ENCODE measurements at regions not wholly inside any gene's neighbourhood (a gene's known extent, or its start where the extent isn't known, plus 50 kb on each side); places are given as distances from the start of the nearest gene placed in this dataset.
A peak's percentile ranks its signal among the peaks of the same experiment; 100 is the strongest.

- H3K9ac ChIP-seq (ENCODE audit: extremely low read depth, insufficient read length, low read length), result no peak overlapping the region
- no peak overlapping the region for H3K27ac ChIP-seq (ENCODE audit: insufficient read length, low read depth, low read length)
- H3K79me2 ChIP-seq (ENCODE audit: insufficient read depth, low read length), result no peaks in the 10 kb centered on the region
- Mint-ChIP-seq H3K27me3 (ENCODE audit: low read depth) (peaks cover 6% of the 10 kb centered on the region), H3K27ac (peak overlapping the region in 2 of 3 experiments; percentile 31 to 70; a peak in 2 of 7 replicates), H3K9me3 (no peaks in the 10 kb centered on the region), H3K36me3 (ENCODE audit: insufficient read depth in 1 of 3, low read depth in 3 of 3) (no peaks in the 10 kb centered on the region), H3K4me3 (no peak overlapping the region), H3K4me1 (peaks cover 23 to 40% of the 10 kb centered on the region in 2 experiments)
- WGBS (ENCODE audit: extremely low coverage, insufficient read length, low lambda C conversion rate), result no CpG with 5 or more reads among the region's 5 CpGs
- H3K4me1 ChIP-seq (ENCODE audit: insufficient read depth, low read length), result peaks cover 2% of the 10 kb centered on the region; the same call in 1 of the 2 replicates
- no peak overlapping the region for H3K18ac ChIP-seq (ENCODE audit: insufficient read length, low read depth, low read length)
- no peak overlapping the region for H2BK20ac ChIP-seq (ENCODE audit: low read depth, low read length, poor library complexity, severe bottlenecking)
- H2AFZ ChIP-seq (ENCODE audit: low read length), result no peak overlapping the region
- TF ChIP-seq CTCF (conservative IDR thresholded peaks at IDR 0.05), result no peak
- no peaks in the 10 kb centered on the region for H3K79me1 ChIP-seq (ENCODE audit: insufficient read depth, low read depth, low read length, poor library complexity, severe bottlenecking)
- no peak overlapping the region for H4K91ac ChIP-seq (ENCODE audit: insufficient read length, low read depth, low read length)
- no peak overlapping the region for H3K4ac ChIP-seq (ENCODE audit: low read depth, low read length)
- no peaks in the 10 kb centered on the region for H4K20me1 ChIP-seq (ENCODE audit: control insufficient read depth, insufficient read depth, insufficient read length)
- H3K23me2 ChIP-seq (ENCODE audit: insufficient read length, low read depth, low read length, poor library complexity, severe bottlenecking), result no peaks in the 10 kb centered on the region
- H2BK12ac ChIP-seq (ENCODE audit: insufficient read length, low read depth, low read length), result no peak overlapping the region
- H3K9me3 ChIP-seq (ENCODE audit: control insufficient read depth, low read depth, low read length), result no peaks in the 10 kb centered on the region
- no peak overlapping the region for H3K23ac ChIP-seq (ENCODE audit: insufficient read length, low read depth, low read length)
- no peak overlapping the region for H2AK5ac ChIP-seq (ENCODE audit: insufficient read length, low read length)
- H3K56ac ChIP-seq (ENCODE audit: insufficient read length, low read depth, low read length), result no peak overlapping the region
- no peak overlapping the region for H3T11ph ChIP-seq (ENCODE audit: low read length)
- H4K8ac ChIP-seq (replicated peaks; ENCODE audit: insufficient read length, low read depth, low read length), result no peak overlapping the region
- no peaks in the 10 kb centered on the region for H3K27me3 ChIP-seq (ENCODE audit: insufficient read depth, low read length)
- H2BK120ac ChIP-seq (ENCODE audit: low read depth, low read length, poor library complexity, severe bottlenecking), result no peak overlapping the region
- H3K14ac ChIP-seq (ENCODE audit: insufficient read depth, low read length), result no peak overlapping the region
- H3K4me2 ChIP-seq (ENCODE audit: insufficient read depth, insufficient read length, low read length), result no peak overlapping the region
- no peak overlapping the region for H4K5ac ChIP-seq (ENCODE audit: insufficient read length, low read depth, low read length)
- H2BK15ac ChIP-seq (ENCODE audit: low read depth, low read length), result no peak overlapping the region
- DNase-seq, result no peak
- H2BK5ac ChIP-seq (ENCODE audit: insufficient read length, low read length), result no peak overlapping the region
Measured at GRCh38 chr11:129291546-129291945, 84.1 kb upstream of the BARX2 start.

All from H9 (cell line).